SK-N-MC (cell line): ENCODE measurements at regions not wholly inside any gene's neighbourhood (a gene's known extent, or its start where the extent isn't known, plus 50 kb on each side); places are given as distances from the start of the nearest gene placed in this dataset.

Experiments
- EZH2 ChIP-seq: fragments of 200-600 bp; sonication (generic); IDR thresholded peaks from one replicate; pipeline ENCODE4 v1.6.1; 2017; ENCODE audit warnings: antibody characterized with exemption
- FOXP2 ChIP-seq: optimal IDR thresholded peaks from 2 replicates; pipeline ENCODE3; 2011; ENCODE audit warnings: mild to moderate bottlenecking, moderate library complexity; ENCODE audit not compliant: insufficient read depth; ENCODE audit errors: extremely low read length, control extremely low read depth
- POLR2AphosphoS5 ChIP-seq: IDR thresholded peaks from 2 replicates; pipeline ENCODE4 v1.6.1; 2012; ENCODE audit warnings: mild to moderate bottlenecking, low read depth, low read length, borderline replicate concordance

- TF ChIP-seq POLR2AphosphoS5, result no peak
- TF ChIP-seq EZH2, result no peak
- TF ChIP-seq FOXP2, result no peak
Observed at GRCh38 chr3:74021449-74021848, 396.7 kb upstream of the PDZRN3 start.
